Pancreas (tissue), 10 donors: ENCODE measurements at regions not wholly inside any gene's neighbourhood (a gene's known extent, or its start where the extent isn't known, plus 50 kb on each side); places are given as distances from the start of the nearest gene placed in this dataset.
"Not testable (repeated sequence)": the region's sequence is repeated elsewhere in the genome, so short reads cannot be mapped to it uniquely, and the experiment has no call there.

Experiments used
- ATAC-seq, 4 donors: fragments of 200-7000 bp; cut with Tn5 transposase; one replicate each; pipeline versions ENCODE4 v1.8.0 to v1.9.1; 2020; ENCODE audit warnings: mild to moderate bottlenecking in 4 of 4, moderate library complexity in 4 of 4
- DNase-seq, 6 donors: peaks; one replicate each; pipeline ENCODE4 v3.0.0-alpha.2; 2020
- FAIRE-seq: peaks from 2 replicates; lab custom pipeline; 2012; peaks lifted over from hg19 to GRCh38; lab: Jason Lieb, UNC
- H3K27ac ChIP-seq, 4 donors: fragments of 200-600 bp; sonication (generic); 1 replicate in 3 of 4; 2 replicates in 1 of 4; pipeline versions ENCODE4 v1.5.0 to v1.8.0; 2020
- H3K27me3 ChIP-seq, 4 donors: fragments of 200-600 bp; one replicate each; pipeline ENCODE4 v1.8.0; 2021
- H3K36me3 ChIP-seq, 3 donors: fragments of 200-600 bp; sonication (generic) in 1 of 3; one replicate each; pipeline versions ENCODE4 v1.5.0 to v1.8.0; 2020 to 2021
- H3K4me1 ChIP-seq, 3 donors: fragments of 200-600 bp; one replicate each; pipeline ENCODE4 v1.8.0; 2021
- H3K4me3 ChIP-seq, 4 donors: fragments of 200-600 bp; sonication (generic) in 2 of 4; one replicate each; pipeline versions ENCODE4 v1.5.0 to v1.8.0; 2020 to 2021
- H3K9me3 ChIP-seq, 4 donors: fragments of 200-600 bp; one replicate each; pipeline ENCODE4 v1.8.0; 2021
- WGBS, 2 donors: extraction: QIAGEN DNeasy Blood & Tissue Kit; methylation state at CpG; one replicate each; pipeline ENCODE4 v1.1.7; 2013; 5-methylcytosine and 5-hydroxymethylcytosine counted together
- intact Hi-C, 3 donors: fragments of 100-400 bp; cut with DNase I; formaldehyde crosslinking; loops; one replicate each; pipeline versions ENCODE4 v1.11.1 to v1.14.2; 2022
- TF ChIP-seq, protein P1 (sequence below), 4 donors: fragments of 200-600 bp; sonication (generic) in 3 of 4; IDR thresholded peaks; one replicate each; pipeline versions ENCODE4 v1.5.0 to v1.8.0; 2021; ENCODE audit warnings: antibody characterized with exemption in 4 of 4
- donor health status: healthy with polysubstance abuse.
- donor health status: DM: no; HTN: no; CAD: no; lungs with moderate emphysema.
- donor health status: DM: no; HTN: no; CAD: no.
- donor health status: control.
- donor health status: control.
- donor health status: Bipolar disorder and iron deficiency.
- donor health status: DM: yes; HTN: yes; CAD: no.
- donor health status: DM: no; HTN: no; CAD: no.
- donor health status: DM: no; HTN: no; CAD: no.
- donor health status: DM: yes; HTN: yes; CAD: no.

DNA sequence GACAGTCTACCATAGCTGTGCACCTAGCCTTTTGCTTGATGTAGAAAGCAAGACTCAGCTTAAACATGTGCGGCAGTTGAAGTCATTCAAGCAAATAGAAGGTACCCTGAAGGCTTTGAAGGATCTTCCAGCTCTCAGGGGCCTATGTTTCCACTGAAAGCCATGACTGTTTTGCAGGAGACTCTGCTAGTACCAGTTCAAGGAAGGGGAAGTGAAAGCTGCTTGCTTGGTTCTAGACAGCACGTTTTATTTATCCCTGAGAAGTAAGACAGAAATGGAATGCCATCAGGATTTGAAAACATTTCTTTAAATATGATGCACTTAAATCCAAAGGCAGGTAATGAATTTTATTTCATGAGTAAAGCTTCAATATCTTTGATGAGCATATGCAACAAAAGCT is 311.4 kb downstream of the PDCD6IP start:
- 43 to 59% methylated on average over 2 of the region's 2 CpGs for WGBS, 2 donors
- Histone ChIP-seq H3K27me3 (no peaks in the 10 kb centered on the region), H3K4me1 (no peaks in the 10 kb centered on the region), H3K27ac (no peak overlapping the region), H3K36me3 (no peaks in the 10 kb centered on the region), H3K9me3 (no peaks in the 10 kb centered on the region), H3K4me3 (no peak overlapping the region)
- intact Hi-C loops: no loop called here
- FAIRE-seq (no peak), DNase-seq (no peak), ATAC-seq (no peak)
- TF ChIP-seq, protein P1, sequence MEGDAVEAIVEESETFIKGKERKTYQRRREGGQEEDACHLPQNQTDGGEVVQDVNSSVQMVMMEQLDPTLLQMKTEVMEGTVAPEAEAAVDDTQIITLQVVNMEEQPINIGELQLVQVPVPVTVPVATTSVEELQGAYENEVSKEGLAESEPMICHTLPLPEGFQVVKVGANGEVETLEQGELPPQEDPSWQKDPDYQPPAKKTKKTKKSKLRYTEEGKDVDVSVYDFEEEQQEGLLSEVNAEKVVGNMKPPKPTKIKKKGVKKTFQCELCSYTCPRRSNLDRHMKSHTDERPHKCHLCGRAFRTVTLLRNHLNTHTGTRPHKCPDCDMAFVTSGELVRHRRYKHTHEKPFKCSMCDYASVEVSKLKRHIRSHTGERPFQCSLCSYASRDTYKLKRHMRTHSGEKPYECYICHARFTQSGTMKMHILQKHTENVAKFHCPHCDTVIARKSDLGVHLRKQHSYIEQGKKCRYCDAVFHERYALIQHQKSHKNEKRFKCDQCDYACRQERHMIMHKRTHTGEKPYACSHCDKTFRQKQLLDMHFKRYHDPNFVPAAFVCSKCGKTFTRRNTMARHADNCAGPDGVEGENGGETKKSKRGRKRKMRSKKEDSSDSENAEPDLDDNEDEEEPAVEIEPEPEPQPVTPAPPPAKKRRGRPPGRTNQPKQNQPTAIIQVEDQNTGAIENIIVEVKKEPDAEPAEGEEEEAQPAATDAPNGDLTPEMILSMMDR (IDR thresholded peaks at IDR 0.05): no peak

- WGBS, 2 donors: 45 to 50% methylated on average over 4 of the region's 4 CpGs
- TF ChIP-seq, protein P1 (IDR thresholded peaks at IDR 0.05): no peak
These were observed 312.9 kb downstream of the PDCD6IP start for GRCh38 chr3:34111361-34111760.

GRCh38 chr3:34112261-34112660 is 313.8 kb downstream of the PDCD6IP start:
- FAIRE-seq, H3K4me3 ChIP-seq, DNase-seq, H3K27ac ChIP-seq, intact Hi-C loops, H3K4me1 ChIP-seq, H3K27me3 ChIP-seq, H3K9me3 ChIP-seq, ATAC-seq, H3K36me3 ChIP-seq: not testable (repeated sequence)
- 80 to 90% methylated on average over 15 of the region's 15 CpGs for WGBS, 2 donors

More at GRCh38 chr3:34111361-34111760, 312.9 kb downstream of the PDCD6IP start:
- FAIRE-seq (no peak), ATAC-seq (no peak), DNase-seq (no peak)
- intact Hi-C loops: no loop called here
- no peak overlapping the region for H3K27ac ChIP-seq
- H3K9me3 ChIP-seq: no peaks in the 10 kb centered on the region
- H3K36me3 ChIP-seq: no peaks in the 10 kb centered on the region
- no peaks in the 10 kb centered on the region for H3K4me1 ChIP-seq
- H3K27me3 ChIP-seq: no peaks in the 10 kb centered on the region
- H3K4me3 ChIP-seq: no peak overlapping the region

- no peak overlapping the region for H3K4me3 ChIP-seq
- TF ChIP-seq, protein P1 (IDR thresholded peaks at IDR 0.05): no peak
- H3K27ac ChIP-seq: no peak overlapping the region
- FAIRE-seq (no peak), DNase-seq (no peak), ATAC-seq (no peak)
- intact Hi-C loops: no loop called here
- no peaks in the 10 kb centered on the region for H3K4me1 ChIP-seq
- no peaks in the 10 kb centered on the region for H3K9me3 ChIP-seq
- H3K36me3 ChIP-seq: no peaks in the 10 kb centered on the region
- H3K27me3 ChIP-seq: no peaks in the 10 kb centered on the region
These were observed 332.7 kb downstream of the PDCD6IP start for GRCh38 chr3:34131091-34131490.

- no peaks in the 10 kb centered on the region for H3K36me3 ChIP-seq
- ATAC-seq: no peak
These were observed 333.8 kb downstream of the PDCD6IP start for GRCh38 chr3:34132069-34132692.

More at GRCh38 chr3:34132069-34132692, 333.8 kb downstream of the PDCD6IP start:
- H3K27me3 ChIP-seq: no peaks in the 10 kb centered on the region
- H3K9me3 ChIP-seq: no peaks in the 10 kb centered on the region
- no peaks in the 10 kb centered on the region for H3K4me1 ChIP-seq
- no peak overlapping the region for H3K27ac ChIP-seq
- DNase-seq (no peak), FAIRE-seq (no peak)
- TF ChIP-seq, protein P1 (IDR thresholded peaks at IDR 0.05): no peak
- 71 to 77% methylated on average over 2 of the region's 2 CpGs for WGBS, 2 donors
- H3K4me3 ChIP-seq: no peak overlapping the region
- intact Hi-C loops: no loop called here
